Neural cell (in vitro differentiated cells): ENCODE measurements at regions not wholly inside any gene's neighbourhood (a gene's known extent, or its start where the extent isn't known, plus 50 kb on each side); places are given as distances from the start of the nearest gene placed in this dataset.

Experiments used
- H2AFZ ChIP-seq: fragments of 200-600, 300-800 bp; sonication (generic), shearing (Covaris generic); 2 replicates; pipeline ENCODE4 v1.6.0; 2014; ENCODE audit warnings: low read depth, mild to moderate bottlenecking, antibody characterized with exemption, low read length, moderate library complexity
- H3F3A ChIP-seq: fragments of 200-600 bp; shearing (Covaris generic); 2 replicates; pipeline ENCODE4 v1.6.1; 2016; ENCODE audit warnings: mild to moderate bottlenecking, moderate library complexity, mixed read lengths, antibody characterized with exemption, low read length; ENCODE audit not compliant: insufficient read depth, poor library complexity, severe bottlenecking
- H3K27ac ChIP-seq: fragments of 200-600, 300-800 bp; sonication (generic), shearing (Covaris generic); 2 replicates; pipeline ENCODE4 v1.5.1; 2014; ENCODE audit warnings: mild to moderate bottlenecking, low read length, moderate library complexity
- H3K27me3 ChIP-seq: fragments of 300-800, 200-600 bp; sonication (generic), shearing (Covaris generic); 2 replicates; pipeline ENCODE4 v1.6.0; 2014; ENCODE audit warnings: mild to moderate bottlenecking, low read depth, low read length, moderate library complexity; ENCODE audit not compliant: insufficient read depth
- H3K36me3 ChIP-seq: fragments of 300-800, 200-600 bp; sonication (generic), shearing (Covaris generic); 2 replicates; pipeline ENCODE4 v1.5.1; 2014; ENCODE audit warnings: mild to moderate bottlenecking, antibody characterized with exemption, low read length, moderate library complexity; ENCODE audit not compliant: insufficient read depth
- H3K4me2 ChIP-seq: fragments of 300-800, 200-600 bp; sonication (generic), shearing (Covaris generic); 2 replicates; pipeline ENCODE4 v1.6.0; 2014; ENCODE audit warnings: mild to moderate bottlenecking, low read length
- H3K4me3 ChIP-seq: fragments of 300-800, 200-600 bp; sonication (generic), shearing (Covaris generic); 2 replicates; pipeline ENCODE4 v1.5.1; 2014; ENCODE audit warnings: mild to moderate bottlenecking, low read length, moderate library complexity
- H3K79me2 ChIP-seq: fragments of 200-600 bp; shearing (Covaris generic); replicated peaks from 2 replicates; pipeline ENCODE4 v1.6.0; 2014; ENCODE audit warnings: mild to moderate bottlenecking, low read length, moderate library complexity; ENCODE audit not compliant: insufficient read depth
- H3K9ac ChIP-seq: fragments of 300-800, 200-600 bp; sonication (generic), shearing (Covaris generic); 2 replicates; pipeline ENCODE4 v1.6.1; 2016; ENCODE audit warnings: mild to moderate bottlenecking, low read length, mixed read lengths
- H3K9me2 ChIP-seq: fragments of 200-600 bp; shearing (Covaris generic); 2 replicates; pipeline ENCODE4 v1.6.1; 2016; ENCODE audit warnings: mild to moderate bottlenecking, low read length, mixed read lengths; ENCODE audit not compliant: insufficient read depth
- H3K9me3 ChIP-seq: fragments of 200-600, 300-800 bp; sonication (generic), shearing (Covaris generic); 2 replicates; pipeline ENCODE4 v1.6.1; 2016; ENCODE audit warnings: mild to moderate bottlenecking, mixed run types, low read length, moderate library complexity, mixed read lengths
- H4K20me1 ChIP-seq: fragments of 200-600 bp; shearing (Covaris generic); 2 replicates; pipeline ENCODE4 v1.6.1; 2016; ENCODE audit warnings: mild to moderate bottlenecking, mixed run types; ENCODE audit not compliant: insufficient read depth
- EP300 ChIP-seq: fragments of 450-650 bp; conservative IDR thresholded peaks from 2 replicates; pipeline ENCODE4 v1.6.1; 2014; ENCODE audit warnings: antibody characterized with exemption, mild to moderate bottlenecking, moderate library complexity; ENCODE audit not compliant: poor library complexity, severe bottlenecking
- EZH2 ChIP-seq: fragments of 200-600, 300-800 bp; shearing (Covaris generic), sonication (generic); IDR thresholded peaks from 2 replicates; pipeline ENCODE4 v1.6.1; 2014; ENCODE audit warnings: antibody characterized with exemption, low read length, borderline replicate concordance, mild to moderate bottlenecking; ENCODE audit not compliant: insufficient read depth, poor library complexity, severe bottlenecking
- MXI1 ChIP-seq: fragments of 450-650 bp; conservative IDR thresholded peaks from 2 replicates; pipeline ENCODE4 v1.6.1; 2014; ENCODE audit warnings: antibody characterized with exemption, mild to moderate bottlenecking; ENCODE audit not compliant: poor library complexity, severe bottlenecking
- POLR2AphosphoS5 ChIP-seq: IDR thresholded peaks from 2 replicates; pipeline ENCODE4 v1.6.1; 2012
- RAD21 ChIP-seq: fragments of 450-650 bp; conservative IDR thresholded peaks from 2 replicates; pipeline ENCODE4 v1.6.1; 2014; ENCODE audit warnings: antibody characterized with exemption, mild to moderate bottlenecking, moderate library complexity
- SMC3 ChIP-seq: fragments of 450-650 bp; conservative IDR thresholded peaks from 2 replicates; pipeline ENCODE4 v1.6.1; 2014; ENCODE audit warnings: antibody characterized with exemption, mild to moderate bottlenecking, moderate library complexity; ENCODE audit not compliant: poor library complexity
- TAF1 ChIP-seq: IDR thresholded peaks from 2 replicates; pipeline ENCODE4 v1.6.1; 2012; ENCODE audit warnings: low read depth
- TF ChIP-seq, protein P1 (sequence below): IDR thresholded peaks from 2 replicates; pipeline ENCODE4 v1.6.1; 2012; ENCODE audit warnings: borderline replicate concordance
- TF ChIP-seq, protein P2 (sequence below): fragments of 450-650 bp; IDR thresholded peaks from 2 replicates; pipeline ENCODE4 v1.5.1; 2014; ENCODE audit warnings: antibody characterized with exemption, mild to moderate bottlenecking, moderate library complexity; ENCODE audit not compliant: poor library complexity, severe bottlenecking

DNA sequence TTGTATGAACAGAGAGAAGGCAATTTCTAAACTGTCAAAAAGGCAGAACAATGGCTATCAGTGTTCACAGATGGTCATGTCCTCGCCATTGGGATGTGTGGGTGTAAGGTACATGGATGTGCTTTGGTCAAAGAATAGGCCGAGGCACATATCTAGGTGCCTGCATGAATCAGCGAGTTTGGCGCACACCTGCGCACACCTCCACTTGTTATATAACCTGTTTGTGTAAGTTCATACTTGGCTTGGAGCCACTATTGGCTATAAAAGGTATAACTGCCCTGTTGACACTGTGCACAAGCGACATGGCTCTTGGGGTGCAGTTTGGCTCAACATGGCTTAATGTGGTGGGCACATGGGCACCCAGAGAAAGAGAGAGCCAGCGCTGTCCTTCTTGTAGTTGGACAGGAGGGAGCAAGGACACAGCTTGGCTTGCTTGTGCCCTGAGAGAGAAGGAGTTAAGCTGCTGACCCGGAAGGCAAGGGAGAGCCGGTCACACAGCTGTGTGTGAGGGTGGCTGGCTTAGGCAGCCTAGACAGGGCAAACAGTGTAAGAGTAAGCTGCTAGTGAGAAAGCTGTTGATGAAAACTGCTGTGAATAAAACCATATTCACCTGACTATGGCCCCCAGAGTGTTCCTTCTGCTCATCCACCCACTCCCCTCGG is 499.1 kb downstream of the KCNJ2 start:
- Histone ChIP-seq H3K9me2 (no peaks in the 10 kb centered on the region), H3K27me3 (no peaks in the 10 kb centered on the region), H3K9ac (no peak overlapping the region), H3K27ac (no peak overlapping the region), H3K79me2 (no peaks in the 10 kb centered on the region), H3F3A (no peaks in the 10 kb centered on the region), H2AFZ (no peak overlapping the region), H3K9me3 (no peaks in the 10 kb centered on the region), H3K36me3 (no peaks in the 10 kb centered on the region), H4K20me1 (no peaks in the 10 kb centered on the region), H3K4me3 (no peak overlapping the region), H3K4me2 (no peak overlapping the region)
- TF ChIP-seq POLR2AphosphoS5, result no peak
- TF ChIP-seq EZH2, result no peak
- TF ChIP-seq TAF1, result no peak
- TF ChIP-seq SMC3, result no peak
- no peak for TF ChIP-seq EP300
- TF ChIP-seq, protein P1, sequence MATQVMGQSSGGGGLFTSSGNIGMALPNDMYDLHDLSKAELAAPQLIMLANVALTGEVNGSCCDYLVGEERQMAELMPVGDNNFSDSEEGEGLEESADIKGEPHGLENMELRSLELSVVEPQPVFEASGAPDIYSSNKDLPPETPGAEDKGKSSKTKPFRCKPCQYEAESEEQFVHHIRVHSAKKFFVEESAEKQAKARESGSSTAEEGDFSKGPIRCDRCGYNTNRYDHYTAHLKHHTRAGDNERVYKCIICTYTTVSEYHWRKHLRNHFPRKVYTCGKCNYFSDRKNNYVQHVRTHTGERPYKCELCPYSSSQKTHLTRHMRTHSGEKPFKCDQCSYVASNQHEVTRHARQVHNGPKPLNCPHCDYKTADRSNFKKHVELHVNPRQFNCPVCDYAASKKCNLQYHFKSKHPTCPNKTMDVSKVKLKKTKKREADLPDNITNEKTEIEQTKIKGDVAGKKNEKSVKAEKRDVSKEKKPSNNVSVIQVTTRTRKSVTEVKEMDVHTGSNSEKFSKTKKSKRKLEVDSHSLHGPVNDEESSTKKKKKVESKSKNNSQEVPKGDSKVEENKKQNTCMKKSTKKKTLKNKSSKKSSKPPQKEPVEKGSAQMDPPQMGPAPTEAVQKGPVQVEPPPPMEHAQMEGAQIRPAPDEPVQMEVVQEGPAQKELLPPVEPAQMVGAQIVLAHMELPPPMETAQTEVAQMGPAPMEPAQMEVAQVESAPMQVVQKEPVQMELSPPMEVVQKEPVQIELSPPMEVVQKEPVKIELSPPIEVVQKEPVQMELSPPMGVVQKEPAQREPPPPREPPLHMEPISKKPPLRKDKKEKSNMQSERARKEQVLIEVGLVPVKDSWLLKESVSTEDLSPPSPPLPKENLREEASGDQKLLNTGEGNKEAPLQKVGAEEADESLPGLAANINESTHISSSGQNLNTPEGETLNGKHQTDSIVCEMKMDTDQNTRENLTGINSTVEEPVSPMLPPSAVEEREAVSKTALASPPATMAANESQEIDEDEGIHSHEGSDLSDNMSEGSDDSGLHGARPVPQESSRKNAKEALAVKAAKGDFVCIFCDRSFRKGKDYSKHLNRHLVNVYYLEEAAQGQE, result no peak
- no peak for TF ChIP-seq MXI1
- TF ChIP-seq RAD21, result no peak
- TF ChIP-seq, protein P2, sequence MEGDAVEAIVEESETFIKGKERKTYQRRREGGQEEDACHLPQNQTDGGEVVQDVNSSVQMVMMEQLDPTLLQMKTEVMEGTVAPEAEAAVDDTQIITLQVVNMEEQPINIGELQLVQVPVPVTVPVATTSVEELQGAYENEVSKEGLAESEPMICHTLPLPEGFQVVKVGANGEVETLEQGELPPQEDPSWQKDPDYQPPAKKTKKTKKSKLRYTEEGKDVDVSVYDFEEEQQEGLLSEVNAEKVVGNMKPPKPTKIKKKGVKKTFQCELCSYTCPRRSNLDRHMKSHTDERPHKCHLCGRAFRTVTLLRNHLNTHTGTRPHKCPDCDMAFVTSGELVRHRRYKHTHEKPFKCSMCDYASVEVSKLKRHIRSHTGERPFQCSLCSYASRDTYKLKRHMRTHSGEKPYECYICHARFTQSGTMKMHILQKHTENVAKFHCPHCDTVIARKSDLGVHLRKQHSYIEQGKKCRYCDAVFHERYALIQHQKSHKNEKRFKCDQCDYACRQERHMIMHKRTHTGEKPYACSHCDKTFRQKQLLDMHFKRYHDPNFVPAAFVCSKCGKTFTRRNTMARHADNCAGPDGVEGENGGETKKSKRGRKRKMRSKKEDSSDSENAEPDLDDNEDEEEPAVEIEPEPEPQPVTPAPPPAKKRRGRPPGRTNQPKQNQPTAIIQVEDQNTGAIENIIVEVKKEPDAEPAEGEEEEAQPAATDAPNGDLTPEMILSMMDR, result no peak

DNA sequence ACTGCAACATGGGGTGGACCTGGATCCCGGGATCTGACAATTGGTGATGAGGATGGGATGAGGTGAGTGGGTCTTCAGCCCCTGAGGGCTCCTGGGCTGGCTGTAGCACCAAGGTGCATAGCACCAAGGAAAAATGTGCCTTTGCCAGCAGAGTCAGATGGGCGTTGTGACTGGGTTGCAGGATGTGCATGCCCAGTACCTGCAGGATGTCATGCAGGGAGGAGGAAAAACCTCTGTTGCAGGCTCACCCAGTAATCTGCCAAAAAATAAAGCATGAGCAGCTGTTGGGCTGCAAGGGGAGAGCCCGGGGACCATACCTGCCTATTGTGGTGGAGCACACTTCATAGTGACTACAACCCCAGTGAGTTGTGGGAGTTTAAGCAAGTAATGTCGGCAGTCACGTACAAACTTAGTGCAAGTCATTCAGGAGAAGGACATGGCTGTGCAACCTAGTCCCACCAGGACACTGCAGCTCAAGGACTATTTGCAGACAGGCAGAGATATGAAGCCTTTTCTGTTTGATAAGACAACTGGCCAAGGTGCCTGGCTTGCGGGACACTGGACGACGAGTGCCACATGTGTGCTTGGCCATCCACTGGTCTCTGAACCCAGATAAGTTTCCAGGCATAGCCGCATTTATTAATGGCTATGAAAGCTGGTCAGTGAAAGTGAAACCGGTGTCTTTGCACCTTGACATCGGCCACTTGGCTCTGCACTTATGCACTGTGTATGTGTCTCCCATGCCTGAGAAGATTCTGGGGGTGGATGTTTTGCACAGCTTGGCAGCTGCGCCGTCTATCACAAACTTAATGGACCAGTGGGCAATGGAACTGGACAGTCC is 499.8 kb downstream of the KCNJ2 start:
- no peak overlapping the region for H3K27ac ChIP-seq
- H3K36me3 ChIP-seq, result no peaks in the 10 kb centered on the region
- no peaks in the 10 kb centered on the region for H3K9me3 ChIP-seq
- H3K4me3 ChIP-seq, result no peak overlapping the region
- H4K20me1 ChIP-seq, result no peaks in the 10 kb centered on the region
- no peaks in the 10 kb centered on the region for H3K27me3 ChIP-seq
- no peaks in the 10 kb centered on the region for H3K79me2 ChIP-seq
- TF ChIP-seq, protein P1, result no peak
- TF ChIP-seq POLR2AphosphoS5 (no peak), TAF1 (no peak), MXI1 (no peak), EP300 (no peak), SMC3 (no peak), RAD21 (no peak), EZH2 (no peak)
- TF ChIP-seq, protein P2, result no peak
- no peak overlapping the region for H3K9ac ChIP-seq
- H3F3A ChIP-seq, result no peaks in the 10 kb centered on the region
- no peak overlapping the region for H3K4me2 ChIP-seq
- H2AFZ ChIP-seq, result no peak overlapping the region
- H3K9me2 ChIP-seq, result no peaks in the 10 kb centered on the region
